ENCODE measurements at regions not wholly inside any gene's neighbourhood (a gene's known extent, or its start where the extent isn't known, plus 50 kb on each side); places are given as distances from the start of the nearest gene placed in this dataset.
"Not testable (repeated sequence)": the region's sequence is repeated elsewhere in the genome, so short reads cannot be mapped to it uniquely, and the experiment has no call there.

GRCh38 chr20:48040491-48040890 lies 255.2 kb upstream of the SULF2 start:
- no peak for DNase-seq (ENCODE audit: extremely low read depth, low read depth)

- no peak for DNase-seq (ENCODE audit: extremely low read depth, low read depth)
Observed at GRCh38 chr20:48040051-48040450, 254.8 kb upstream of the SULF2 start.

DNA sequence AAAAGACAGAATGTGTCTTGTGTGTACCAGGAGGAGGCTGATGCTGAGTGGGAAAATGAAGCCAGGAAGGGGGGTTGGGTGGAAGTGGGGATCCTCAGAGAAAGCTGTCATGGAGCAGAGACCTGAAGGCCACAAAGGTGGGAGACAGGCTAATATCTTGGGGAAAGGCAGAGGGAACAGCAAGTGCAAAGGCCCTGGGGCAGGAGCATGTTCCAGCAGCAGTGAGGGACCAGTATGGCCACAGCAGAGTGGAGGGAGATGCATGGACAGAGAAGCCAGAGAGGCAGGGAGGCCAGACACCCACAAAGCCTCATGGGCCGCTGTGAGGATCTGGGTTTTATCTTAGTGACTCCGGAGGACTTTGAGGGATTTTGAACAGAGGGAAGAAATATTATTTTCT lies 254.2 kb upstream of the SULF2 start:
- no peak for DNase-seq (ENCODE audit: extremely low read depth, low read depth)

DNA sequence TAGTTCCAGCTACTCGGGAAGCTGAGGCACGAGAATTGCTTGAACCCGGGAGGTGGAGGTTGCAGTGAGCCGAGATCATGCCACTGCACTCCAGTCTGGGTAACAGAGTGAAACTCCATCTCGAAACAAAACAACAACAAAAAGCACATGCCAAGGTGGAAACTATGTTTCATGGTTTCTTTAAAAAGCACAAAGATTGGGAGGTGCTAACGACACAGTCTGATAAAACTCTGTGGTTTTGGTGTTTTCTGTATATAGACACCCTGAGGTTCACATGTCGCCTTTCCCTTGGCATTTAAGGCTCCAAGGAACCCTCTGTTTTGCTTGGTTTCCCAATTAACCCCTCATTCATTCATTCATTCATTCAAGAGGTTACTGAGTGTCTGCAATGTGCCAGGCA lies 253.4 kb upstream of the SULF2 start:
- DNase-seq (ENCODE audit: extremely low read depth, low read depth) = no peak

DNA sequence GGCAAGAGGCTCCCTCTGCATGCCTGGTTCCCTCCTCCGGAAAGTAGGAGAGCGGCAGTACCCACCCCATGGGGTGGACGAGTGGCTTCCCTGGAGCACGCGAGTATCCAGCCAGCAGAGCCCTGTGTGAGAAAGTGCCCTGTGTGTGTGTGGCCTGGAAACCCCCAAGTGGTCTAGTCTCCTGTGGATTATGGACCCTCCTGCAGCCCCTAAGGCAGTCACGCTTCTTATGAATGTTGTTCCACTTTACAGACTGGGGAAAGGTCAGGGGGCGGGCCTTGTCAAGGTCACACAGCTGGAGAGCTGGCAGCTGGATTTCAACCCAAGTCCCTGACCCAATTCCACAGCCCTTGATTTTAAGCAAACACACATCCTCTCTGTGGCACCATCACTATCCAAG lies 252.5 kb upstream of the SULF2 start:
- not testable (repeated sequence) for DNase-seq (ENCODE audit: extremely low read depth, low read depth)

DNA sequence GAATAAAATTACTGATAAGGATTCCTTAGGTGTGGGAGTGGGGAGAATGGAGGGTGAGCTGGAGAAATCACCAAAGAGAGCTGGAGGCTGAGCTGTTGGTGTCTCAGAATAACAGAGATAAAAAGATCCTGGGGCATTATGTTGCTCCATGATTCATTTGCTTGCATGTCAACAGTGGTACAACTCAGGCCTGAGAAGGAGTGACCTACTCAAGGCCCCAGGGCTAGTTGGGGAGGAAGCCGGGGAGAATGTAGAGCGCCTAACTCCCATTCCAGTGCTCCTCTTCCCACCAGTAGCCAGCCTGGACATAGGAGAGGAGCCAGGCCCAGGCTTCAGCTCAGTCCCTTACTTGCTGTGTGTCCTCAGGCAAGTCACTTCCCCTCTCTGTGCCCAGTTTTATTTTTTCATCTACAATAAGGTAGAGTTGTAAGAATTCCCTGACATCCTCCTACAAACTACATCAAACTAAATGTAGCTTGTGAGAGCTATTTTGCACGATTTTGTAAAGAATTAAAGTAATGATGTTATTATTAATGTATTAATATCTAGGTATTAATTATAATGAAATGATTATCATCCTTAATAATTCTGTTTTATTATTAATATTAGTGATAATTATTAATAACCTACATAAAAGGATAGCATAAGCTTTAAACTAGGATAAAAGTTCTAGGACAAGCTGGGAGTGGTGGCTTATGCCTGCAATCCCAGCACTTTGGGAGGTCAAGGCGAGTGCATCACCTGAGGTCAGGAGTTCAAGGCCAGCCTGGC lies 250.9 kb upstream of the SULF2 start:
- DNase-seq (ENCODE audit: extremely low read depth, low read depth) = no peak

GRCh38 chr20:48034751-48035150 lies 249.5 kb upstream of the SULF2 start:
- no peak for DNase-seq (ENCODE audit: extremely low read depth, low read depth)

GRCh38 chr20:48033005-48033404 lies 247.7 kb upstream of the SULF2 start:
- DNase-seq (ENCODE audit: extremely low read depth, low read depth) = not testable (repeated sequence)

DNA sequence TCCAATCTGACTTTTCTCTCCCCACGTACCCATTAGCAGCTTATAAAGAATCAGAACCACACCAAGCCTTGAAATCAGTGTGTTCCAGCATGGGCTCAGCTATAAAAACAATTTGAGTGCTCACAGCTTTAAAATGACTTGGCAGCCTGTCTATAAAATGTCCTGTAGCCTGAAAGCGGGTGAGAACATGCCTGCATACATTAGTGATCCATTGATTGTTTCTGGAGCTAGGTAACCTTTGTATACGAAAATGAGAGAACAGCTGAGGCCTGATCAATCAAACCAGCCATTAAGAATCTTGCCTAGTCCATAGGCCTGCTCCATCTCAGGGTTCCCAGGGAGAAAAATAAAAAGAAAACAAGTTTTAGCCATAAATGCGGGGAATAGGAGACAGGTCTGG lies 245.8 kb upstream of the SULF2 start:
- DNase-seq (ENCODE audit: extremely low read depth, low read depth) = no peak

- no peak for DNase-seq (ENCODE audit: extremely low read depth, low read depth)
Observed at GRCh38 chr20:48026981-48027592, 241.8 kb upstream of the SULF2 start.

DNA sequence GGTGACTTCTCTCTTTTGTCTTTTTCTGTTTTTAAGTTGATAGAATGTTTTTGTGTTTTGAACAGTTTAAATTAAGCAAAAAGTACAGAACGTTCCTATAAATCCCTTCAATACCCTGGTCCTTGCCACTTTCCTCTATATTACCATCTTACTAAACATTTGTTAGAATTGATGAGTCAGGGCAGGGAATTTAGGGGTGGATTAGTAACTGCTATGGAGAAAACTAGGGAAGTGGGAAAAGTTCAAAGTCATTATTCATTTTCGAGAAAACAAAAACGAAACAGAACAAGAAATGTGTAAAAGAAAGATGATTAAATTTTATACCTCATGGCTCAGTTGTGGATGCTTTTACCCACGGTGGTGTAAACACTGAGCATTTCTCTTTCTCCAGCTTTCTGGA lies 240.4 kb upstream of the SULF2 start:
- DNase-seq (ENCODE audit: extremely low read depth, low read depth) = no peak

- DNase-seq (ENCODE audit: extremely low read depth, low read depth) = no peak
Observed at GRCh38 chr20:48025051-48025515, 239.8 kb upstream of the SULF2 start.

DNA sequence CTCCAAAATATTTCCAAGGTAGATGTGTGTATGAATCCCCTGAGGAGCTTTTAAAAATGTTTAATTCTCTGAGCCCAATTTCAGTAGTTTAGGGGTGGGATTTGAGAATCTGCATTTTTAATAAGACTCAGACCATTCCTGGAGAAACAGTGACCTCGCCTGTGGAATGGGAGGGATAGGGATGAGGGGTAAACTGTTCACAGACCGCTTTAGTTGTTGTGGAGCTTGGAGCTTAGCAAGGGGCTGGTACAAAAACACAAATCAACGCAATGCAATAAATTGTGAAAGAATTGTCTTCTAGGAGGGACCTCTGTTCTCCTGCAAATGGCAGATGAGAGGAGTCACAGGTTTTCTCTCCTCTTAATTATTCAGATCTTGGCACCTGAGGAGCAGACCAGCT lies 239.3 kb upstream of the SULF2 start:
- DNase-seq (ENCODE audit: extremely low read depth, low read depth) = no peak

DNA sequence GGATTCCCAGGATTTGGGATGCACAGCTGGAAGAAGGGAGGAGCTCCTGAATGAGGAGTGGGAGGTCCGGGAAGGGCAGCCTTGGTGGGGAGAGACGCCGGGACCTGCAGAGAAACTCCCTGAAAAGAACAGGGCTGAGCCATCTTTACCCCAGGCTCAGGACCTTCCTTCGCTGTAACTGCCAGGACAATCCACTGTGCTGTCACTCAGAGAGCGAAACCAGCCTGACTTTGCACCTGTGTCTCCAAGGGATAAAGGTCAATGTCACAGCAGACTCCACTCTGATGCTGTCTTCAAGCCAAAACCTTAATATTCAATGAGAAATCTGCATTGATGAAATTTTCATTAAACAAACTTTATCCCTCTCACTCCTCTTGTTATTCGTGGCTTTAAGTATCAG lies 235.4 kb upstream of the SULF2 start:
- not testable (repeated sequence) for DNase-seq (ENCODE audit: extremely low read depth, low read depth)

DNA sequence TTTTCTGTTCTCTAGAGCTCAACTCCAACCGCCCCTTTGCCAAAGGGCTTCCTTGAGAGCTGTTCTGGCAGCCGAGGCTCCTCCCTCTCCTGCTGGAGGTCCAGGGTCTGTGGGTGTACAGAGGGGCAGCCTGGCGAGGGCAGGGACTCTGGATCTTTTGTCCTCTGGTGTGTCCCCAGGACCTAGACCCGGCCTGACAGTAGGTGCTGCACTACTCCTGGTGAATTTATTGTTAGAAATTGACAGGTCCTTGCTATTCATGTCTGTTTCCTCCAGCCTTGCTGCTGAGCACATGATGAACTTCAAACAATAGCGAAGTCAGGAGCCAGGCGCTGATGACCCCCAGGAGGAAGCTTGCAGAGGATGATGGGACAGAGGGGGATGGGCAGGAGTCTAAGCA lies 234.7 kb upstream of the SULF2 start:
- DNase-seq (ENCODE audit: extremely low read depth, low read depth) = no peak

DNA sequence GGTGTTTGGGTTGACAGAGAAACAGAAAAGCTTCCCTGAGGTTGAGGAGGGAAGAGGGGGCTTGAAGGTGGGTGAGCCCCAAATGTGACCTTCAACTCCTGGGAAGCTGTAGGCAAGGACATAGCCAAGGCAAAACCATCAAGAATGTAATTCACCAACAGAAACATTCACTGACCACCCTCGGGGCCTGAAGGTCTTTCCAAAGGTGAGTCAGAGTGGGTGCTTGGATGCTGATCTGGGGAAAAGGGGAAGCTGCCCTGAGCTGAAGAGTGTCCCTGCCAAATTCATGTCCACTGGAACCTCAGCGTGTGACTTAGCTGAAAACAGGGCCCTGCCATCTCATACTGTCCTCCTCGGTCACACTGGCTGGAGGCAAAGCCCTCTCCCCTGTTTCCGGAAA lies 234.2 kb upstream of the SULF2 start:
- DNase-seq (ENCODE audit: extremely low read depth, low read depth) = no peak

DNA sequence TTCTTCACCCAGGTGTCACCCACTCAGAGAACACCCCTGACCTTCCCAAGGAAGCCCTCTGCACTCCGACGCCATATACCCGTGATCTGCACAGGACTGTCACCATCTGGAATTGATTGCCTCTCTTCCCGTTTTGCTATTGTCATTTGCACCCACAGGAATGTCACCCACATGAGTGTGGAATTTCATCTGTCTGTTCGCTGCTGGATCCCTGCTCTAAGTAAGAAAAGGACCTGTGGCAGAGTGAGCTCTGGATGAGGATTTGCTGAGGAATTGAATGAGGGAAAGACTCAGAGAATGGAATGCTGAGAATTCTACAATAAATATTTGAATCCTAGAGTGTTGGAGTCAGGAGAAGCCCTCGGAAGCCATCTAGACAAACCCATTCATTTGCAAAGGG lies 233.6 kb upstream of the SULF2 start:
- DNase-seq (ENCODE audit: extremely low read depth, low read depth) = not testable (repeated sequence)

- no peak for DNase-seq (ENCODE audit: extremely low read depth, low read depth)
Observed at GRCh38 chr20:48017992-48018391, 232.7 kb upstream of the SULF2 start.

DNA sequence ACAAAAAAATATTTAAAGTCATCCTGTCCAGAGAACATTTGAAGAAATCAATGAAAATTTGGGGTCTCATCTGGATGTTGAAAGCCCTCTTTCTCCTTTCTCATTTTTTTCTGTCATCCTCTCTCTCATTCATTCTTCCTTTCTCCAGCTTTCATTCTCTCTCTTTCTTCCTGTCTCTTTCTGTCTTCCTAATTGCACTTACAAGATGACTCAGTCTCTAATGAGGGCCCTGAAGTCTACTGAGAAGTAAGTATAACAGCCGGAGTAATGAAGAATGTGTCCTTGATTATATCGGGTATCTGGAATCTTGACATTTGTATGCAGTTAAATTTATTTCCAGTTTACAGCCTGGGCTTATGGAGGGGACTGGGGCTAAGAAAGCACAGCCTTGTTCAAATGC lies 232.2 kb upstream of the SULF2 start:
- no peak for DNase-seq (ENCODE audit: extremely low read depth, low read depth)

DNA sequence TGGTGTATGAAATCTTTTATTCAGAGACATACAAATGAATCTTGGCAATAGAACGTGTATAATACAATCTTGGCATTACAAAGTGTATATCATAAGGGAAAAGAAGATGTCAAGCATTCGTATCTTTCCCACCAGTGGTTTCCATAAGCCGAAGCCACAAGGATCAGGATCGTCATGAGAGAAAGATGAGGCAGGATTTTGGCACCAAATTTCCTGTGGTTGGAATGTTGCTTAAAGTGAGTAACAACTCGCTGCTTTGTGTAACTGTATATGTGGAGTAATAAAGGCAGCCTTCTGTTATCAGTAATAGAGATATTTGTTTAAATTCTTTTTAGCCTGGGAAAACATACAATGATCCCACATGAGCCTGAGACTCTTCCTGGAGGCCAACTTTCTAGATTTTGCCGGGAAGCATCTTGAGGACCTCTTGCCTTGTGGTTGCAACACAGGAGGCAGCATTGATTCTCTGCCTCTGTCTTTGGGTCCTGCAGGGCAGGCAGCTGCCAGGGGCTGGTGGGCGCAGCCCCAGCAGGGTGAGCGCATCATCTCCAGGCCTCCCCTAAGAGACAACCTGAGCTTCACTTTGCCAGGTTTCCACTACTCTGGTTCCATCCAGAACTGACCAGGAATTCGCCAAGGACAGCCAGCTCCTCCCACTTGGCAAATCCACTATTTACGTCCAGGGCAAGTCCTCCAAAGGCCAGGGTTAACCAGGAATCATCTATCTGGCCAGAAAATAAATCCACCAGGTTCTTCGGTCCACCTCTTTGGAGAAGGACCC lies 230.9 kb upstream of the SULF2 start:
- DNase-seq (ENCODE audit: extremely low read depth, low read depth) = no peak

- DNase-seq (ENCODE audit: extremely low read depth, low read depth) = no peak
Observed at GRCh38 chr20:48015141-48015910, 230.0 kb upstream of the SULF2 start.
